Thoracic aorta (tissue), 2 donors: ENCODE measurements at regions not wholly inside any gene's neighbourhood (a gene's known extent, or its start where the extent isn't known, plus 50 kb on each side); places are given as distances from the start of the nearest gene placed in this dataset.

ENCODE experiments used
- ATAC-seq: fragments of 150-250 bp; one replicate; pipeline ENCODE4 v1.8.0; 2017; ENCODE audit warnings: low read depth; ENCODE audit not compliant: insufficient number of reproducible peaks, low FRiP score
- DNase-seq: peaks from one replicate; pipeline ENCODE4 v3.0.0-alpha.2; 2020; ENCODE audit warnings: low spot score
- H3K27ac ChIP-seq, 2 donors: fragments of 200-600 bp; sonication (generic); 1 replicate in 1 of 2; 2 replicates in 1 of 2; pipeline ENCODE4 v1.5.1; 2016; ENCODE audit warnings: mild to moderate bottlenecking in 2 of 2, moderate library complexity in 2 of 2
- H3K27me3 ChIP-seq: fragments of 200-600 bp; sonication (generic); replicated peaks from 2 replicates; pipeline ENCODE4 v1.6.0; 2016; ENCODE audit warnings: mild to moderate bottlenecking; ENCODE audit not compliant: insufficient read depth
- H3K36me3 ChIP-seq: fragments of 200-600 bp; sonication (generic); one replicate; pipeline ENCODE4 v1.5.1; 2016
- H3K4me1 ChIP-seq, 2 donors: fragments of 200-600 bp; sonication (generic); 1 replicate in 1 of 2; 2 replicates in 1 of 2; pipeline versions ENCODE4 v1.5.1 to v1.6.0; 2016; ENCODE audit warnings: low read depth in 2 of 2, mild to moderate bottlenecking in 1 of 2; ENCODE audit not compliant: control insufficient read depth in 1 of 2
- H3K4me3 ChIP-seq: fragments of 200-600 bp; sonication (generic); 2 replicates; pipeline ENCODE4 v1.5.1; 2016; ENCODE audit warnings: mild to moderate bottlenecking
- H3K9me3 ChIP-seq: fragments of 200-600 bp; sonication (generic); 2 replicates; pipeline ENCODE4 v1.5.1; 2016
- TF ChIP-seq, protein P1 (sequence below): fragments of 200-600 bp; sonication (generic); IDR thresholded peaks from one replicate; pipeline ENCODE4 v1.5.1; 2019; ENCODE audit warnings: antibody characterized with exemption

DNA sequence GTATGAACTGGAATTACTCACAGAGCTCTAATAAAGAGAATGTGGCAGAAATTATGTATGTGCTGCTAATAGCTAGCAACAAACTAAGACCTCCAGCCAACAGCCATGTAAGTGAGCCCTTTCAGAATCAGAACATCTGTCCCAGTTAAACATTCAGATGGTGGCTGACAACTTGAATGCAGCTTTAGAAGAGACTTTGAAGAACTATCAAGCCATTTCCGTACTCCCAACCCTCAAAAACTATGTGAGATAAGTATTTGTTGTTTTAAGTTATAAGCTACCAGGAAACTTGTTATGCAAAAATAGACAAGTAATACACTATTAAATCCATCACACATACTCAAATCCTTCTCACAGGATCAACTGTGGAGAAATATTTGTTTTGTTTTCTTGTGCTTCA, 205.2 kb upstream of the EDIL3 start:
- Histone ChIP-seq H3K27ac (no peak overlapping the region), H3K36me3 (no peaks in the 10 kb centered on the region), H3K27me3 (no peaks in the 10 kb centered on the region), H3K4me3 (no peak overlapping the region), H3K9me3 (no peaks in the 10 kb centered on the region), H3K4me1 (no peaks in the 10 kb centered on the region)
- DNase-seq (no peak), ATAC-seq (no peak)
- TF ChIP-seq, protein P1, sequence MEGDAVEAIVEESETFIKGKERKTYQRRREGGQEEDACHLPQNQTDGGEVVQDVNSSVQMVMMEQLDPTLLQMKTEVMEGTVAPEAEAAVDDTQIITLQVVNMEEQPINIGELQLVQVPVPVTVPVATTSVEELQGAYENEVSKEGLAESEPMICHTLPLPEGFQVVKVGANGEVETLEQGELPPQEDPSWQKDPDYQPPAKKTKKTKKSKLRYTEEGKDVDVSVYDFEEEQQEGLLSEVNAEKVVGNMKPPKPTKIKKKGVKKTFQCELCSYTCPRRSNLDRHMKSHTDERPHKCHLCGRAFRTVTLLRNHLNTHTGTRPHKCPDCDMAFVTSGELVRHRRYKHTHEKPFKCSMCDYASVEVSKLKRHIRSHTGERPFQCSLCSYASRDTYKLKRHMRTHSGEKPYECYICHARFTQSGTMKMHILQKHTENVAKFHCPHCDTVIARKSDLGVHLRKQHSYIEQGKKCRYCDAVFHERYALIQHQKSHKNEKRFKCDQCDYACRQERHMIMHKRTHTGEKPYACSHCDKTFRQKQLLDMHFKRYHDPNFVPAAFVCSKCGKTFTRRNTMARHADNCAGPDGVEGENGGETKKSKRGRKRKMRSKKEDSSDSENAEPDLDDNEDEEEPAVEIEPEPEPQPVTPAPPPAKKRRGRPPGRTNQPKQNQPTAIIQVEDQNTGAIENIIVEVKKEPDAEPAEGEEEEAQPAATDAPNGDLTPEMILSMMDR, result no peak

DNA sequence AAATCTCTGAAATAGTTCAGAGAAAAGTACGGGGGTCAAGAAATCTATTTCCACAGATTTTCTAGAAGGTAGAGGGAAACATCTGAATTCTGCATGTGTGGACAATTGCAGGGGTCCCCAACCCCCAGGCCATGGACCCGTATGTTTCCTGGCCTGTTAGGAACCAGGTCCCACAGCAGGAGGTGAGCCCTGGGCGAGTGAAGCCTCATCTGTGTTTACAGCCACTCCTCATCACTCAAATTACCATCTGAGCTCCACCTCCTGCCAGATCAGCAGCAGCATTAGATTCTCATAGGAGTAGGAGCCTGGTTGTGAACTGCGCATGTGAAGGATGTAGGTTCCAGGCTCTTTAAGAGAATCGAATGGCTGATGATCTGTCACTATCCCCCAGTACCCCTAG, 200.5 kb upstream of the EDIL3 start:
- no peaks in the 10 kb centered on the region for H3K4me1 ChIP-seq
- H3K9me3 ChIP-seq, result no peaks in the 10 kb centered on the region
- H3K27ac ChIP-seq, result no peak overlapping the region
- no peak for DNase-seq
- no peak overlapping the region for H3K4me3 ChIP-seq
- TF ChIP-seq, protein P1, result no peak
- H3K36me3 ChIP-seq, result no peaks in the 10 kb centered on the region
- ATAC-seq, result no peak
- H3K27me3 ChIP-seq, result no peaks in the 10 kb centered on the region

DNA sequence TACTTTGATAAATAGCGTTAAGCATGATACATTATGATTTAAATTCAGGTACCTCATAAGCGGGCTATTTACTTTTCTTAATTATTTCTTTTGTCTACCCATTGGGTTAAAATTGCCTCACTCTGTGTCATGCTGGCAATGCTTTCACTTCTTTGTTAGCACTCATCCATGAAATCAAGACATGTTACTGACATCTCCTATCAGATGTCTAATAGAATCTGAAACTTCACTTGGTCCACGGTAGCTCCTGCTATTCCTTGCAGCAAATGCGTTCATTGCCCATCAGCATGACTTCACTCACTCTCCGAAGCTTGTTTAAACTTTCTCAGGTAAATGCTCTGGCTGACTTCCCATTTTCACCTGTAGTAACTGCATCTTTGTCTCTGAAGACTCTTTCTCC, 193.5 kb upstream of the EDIL3 start:
- Histone ChIP-seq H3K36me3 (no peaks in the 10 kb centered on the region), H3K9me3 (no peaks in the 10 kb centered on the region), H3K27ac (no peak overlapping the region), H3K4me3 (no peak overlapping the region), H3K4me1 (no peaks in the 10 kb centered on the region), H3K27me3 (no peaks in the 10 kb centered on the region)
- ATAC-seq (no peak), DNase-seq (no peak)
- TF ChIP-seq, protein P1, result no peak

DNA sequence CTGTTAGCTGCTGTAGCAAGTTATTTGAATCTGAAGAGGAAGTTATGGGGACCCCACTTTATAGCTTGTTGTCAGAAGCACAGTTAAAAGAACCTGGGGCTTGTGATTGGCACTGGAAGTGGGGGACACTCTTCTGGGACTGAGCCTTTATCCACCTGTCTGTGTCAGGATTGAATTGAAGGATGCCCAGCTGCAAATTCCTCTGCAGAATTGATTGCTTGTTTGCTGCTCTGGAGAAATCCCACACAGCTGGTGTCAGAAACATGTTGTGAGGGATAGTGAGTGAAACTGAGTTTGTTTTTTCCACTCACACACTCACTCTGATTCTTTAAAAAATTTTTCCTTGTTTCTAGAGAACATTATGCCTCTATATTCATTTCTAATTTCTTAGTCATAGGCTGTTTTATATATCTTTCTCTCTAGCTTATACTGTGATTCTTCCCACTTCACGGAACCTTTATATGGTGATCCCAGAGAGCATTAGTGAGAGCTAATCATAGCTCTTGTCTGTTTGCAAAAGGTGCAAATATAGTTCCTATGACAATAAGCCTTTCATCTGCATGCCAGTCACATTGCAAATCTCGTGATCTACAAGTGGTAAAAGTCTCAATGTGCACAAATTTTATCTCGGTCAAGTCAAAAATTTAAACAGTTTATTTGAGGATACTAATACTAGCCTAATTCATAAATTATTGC, 188.5 kb upstream of the EDIL3 start:
- H3K27me3 ChIP-seq, result no peaks in the 10 kb centered on the region
- DNase-seq, result no peak
- no peak overlapping the region for H3K4me3 ChIP-seq
- H3K4me1 ChIP-seq, result no peaks in the 10 kb centered on the region
- ATAC-seq, result no peak
- TF ChIP-seq, protein P1, result no peak
- no peaks in the 10 kb centered on the region for H3K36me3 ChIP-seq
- no peaks in the 10 kb centered on the region for H3K9me3 ChIP-seq
- H3K27ac ChIP-seq, result no peak overlapping the region

DNA sequence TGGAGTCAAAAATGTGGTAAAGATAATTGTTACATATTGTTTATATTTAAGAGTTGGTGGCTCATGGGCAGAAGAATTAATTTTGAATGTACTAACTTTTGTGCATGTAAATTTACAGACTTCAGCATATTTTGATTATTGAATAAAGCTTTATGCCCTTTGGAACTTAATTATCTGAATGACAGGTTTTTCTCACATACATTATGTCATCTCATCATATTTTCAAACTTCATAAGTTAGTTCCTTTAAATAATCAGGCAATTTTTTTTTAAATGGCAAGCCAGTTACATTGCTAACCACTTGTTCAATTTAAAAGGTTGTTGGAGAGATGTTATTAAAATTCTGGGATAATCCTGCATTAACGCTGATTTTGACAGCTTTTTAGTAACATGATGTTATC, 184.6 kb upstream of the EDIL3 start:
- Histone ChIP-seq H3K9me3 (no peaks in the 10 kb centered on the region), H3K27ac (no peak overlapping the region), H3K36me3 (no peaks in the 10 kb centered on the region), H3K27me3 (no peaks in the 10 kb centered on the region), H3K4me1 (no peaks in the 10 kb centered on the region), H3K4me3 (no peak overlapping the region)
- ATAC-seq (no peak), DNase-seq (no peak)
- TF ChIP-seq, protein P1, result no peak
